T-helper 2 cell treated with Interferon-gamma antibody and Interleukin-4, amounts not matched to agents 5 μg/mL and 100 μg/mL, for 36 hours (primary cell): ENCODE measurements at regions not wholly inside any gene's neighbourhood (a gene's known extent, or its start where the extent isn't known, plus 50 kb on each side); places are given as distances from the start of the nearest gene placed in this dataset.
"Not testable (repeated sequence)": the region's sequence is repeated elsewhere in the genome, so short reads cannot be mapped to it uniquely, and the experiment has no call there.

Experiments
- DNase-seq: peaks from one replicate; pipeline ENCODE4 v3.0.0; 2021; ENCODE audit warnings: low spot score
- H3K27ac Mint-ChIP-seq: one replicate; pipeline ENCODE4 v1.8.0; 2021; ENCODE audit warnings: mild to moderate bottlenecking, mixed read lengths
- H3K27me3 Mint-ChIP-seq: one replicate; pipeline ENCODE4 v1.8.0; 2021; ENCODE audit warnings: low read depth, mixed read lengths
- H3K36me3 Mint-ChIP-seq: one replicate; pipeline ENCODE4 v1.8.0; 2021; ENCODE audit warnings: low read depth, mixed read lengths
- H3K4me1 Mint-ChIP-seq: one replicate; pipeline ENCODE4 v1.8.0; 2021; ENCODE audit warnings: low read depth, mixed read lengths
- H3K4me3 Mint-ChIP-seq: one replicate; pipeline ENCODE4 v1.8.0; 2022; ENCODE audit warnings: mild to moderate bottlenecking, moderate library complexity, mixed read lengths
- H3K9me3 Mint-ChIP-seq: one replicate; pipeline ENCODE4 v1.8.0; 2021; ENCODE audit warnings: mixed read lengths

DNA sequence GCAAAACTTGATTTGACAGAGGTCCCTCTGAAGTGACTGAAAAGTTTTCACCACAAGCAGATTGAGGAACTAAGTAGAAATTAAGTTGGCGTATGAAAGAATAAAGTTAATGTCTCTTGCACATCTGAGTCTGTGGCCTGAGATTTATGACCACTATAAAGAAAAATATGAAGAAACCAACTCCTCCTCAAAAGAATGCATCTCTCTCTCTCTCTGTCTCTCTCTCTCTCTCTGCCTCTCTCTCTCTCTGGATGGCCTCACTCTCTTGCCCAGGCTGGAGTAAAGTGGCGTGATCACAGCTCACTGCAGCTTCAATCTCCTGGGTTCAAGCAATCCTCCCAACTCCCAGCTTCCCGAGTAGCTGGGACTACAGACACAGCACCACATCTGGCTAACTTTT is 55.2 kb downstream of the RPL22L1 start:
- Mint-ChIP-seq H3K36me3 (no peaks in the 10 kb centered on the region), H3K27ac (no peak overlapping the region), H3K4me3 (no peak overlapping the region), H3K9me3 (no peaks in the 10 kb centered on the region), H3K27me3 (peaks cover 9% of the 10 kb centered on the region), H3K4me1 (peaks cover 4% of the 10 kb centered on the region)
- no peak for DNase-seq

DNA sequence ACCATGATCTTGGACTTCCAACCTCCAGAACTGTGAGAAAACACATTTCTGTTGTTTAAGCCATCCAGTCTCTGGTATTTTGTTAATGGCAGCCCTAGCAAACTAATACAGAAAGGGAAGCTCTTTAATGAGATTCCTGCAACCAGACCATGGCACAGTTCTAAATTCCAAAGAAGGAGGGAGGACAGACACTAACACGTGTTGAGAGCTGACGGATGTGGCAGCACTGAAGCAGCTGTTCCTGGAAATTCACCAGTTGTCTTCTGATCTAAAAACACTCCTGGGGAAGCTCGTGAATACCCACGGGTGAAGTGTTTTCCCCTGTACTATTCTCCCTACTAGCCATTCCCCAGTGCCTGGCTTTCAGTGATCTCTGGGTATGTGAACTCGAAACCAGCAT is 56.7 kb downstream of the RPL22L1 start:
- H3K4me3 Mint-ChIP-seq = no peak overlapping the region
- no peaks in the 10 kb centered on the region for H3K36me3 Mint-ChIP-seq
- peaks cover 4% of the 10 kb centered on the region for H3K4me1 Mint-ChIP-seq
- no peaks in the 10 kb centered on the region for H3K9me3 Mint-ChIP-seq
- peaks cover 9% of the 10 kb centered on the region for H3K27me3 Mint-ChIP-seq
- H3K27ac Mint-ChIP-seq = no peak overlapping the region
- no peak for DNase-seq

DNA sequence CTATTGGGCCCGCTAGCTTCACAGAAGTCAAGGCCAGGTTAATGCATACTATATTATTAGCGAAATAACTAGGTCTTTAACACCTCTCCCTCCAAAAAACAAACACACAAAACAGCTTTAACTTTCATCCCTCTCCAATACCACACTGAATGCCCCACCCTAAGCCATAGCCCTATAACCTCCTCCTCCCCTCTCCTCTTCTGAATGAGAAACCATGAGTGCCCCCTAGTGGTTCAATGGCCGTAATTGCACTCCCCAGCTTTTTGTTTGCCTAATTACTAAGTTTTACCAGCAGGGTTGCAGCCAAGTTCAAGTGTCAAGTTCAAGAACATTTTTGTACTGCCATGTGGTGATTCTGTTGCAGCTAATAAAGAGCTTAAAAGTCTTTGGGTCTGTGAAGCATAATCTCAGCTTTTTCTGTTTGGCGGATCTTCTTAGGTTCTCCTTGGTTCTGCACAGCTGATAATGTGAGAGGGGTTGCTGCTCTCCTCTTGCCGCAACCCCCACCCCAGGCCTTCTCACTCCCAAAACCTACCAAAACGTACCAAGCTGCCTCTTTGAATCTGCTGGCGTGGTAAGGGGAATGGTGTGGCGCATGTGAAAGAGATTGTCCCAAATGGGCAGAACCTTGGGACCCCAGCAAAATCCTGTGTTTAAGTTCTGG is 57.9 kb downstream of the RPL22L1 start:
- peaks cover 4% of the 10 kb centered on the region for H3K4me1 Mint-ChIP-seq

DNA sequence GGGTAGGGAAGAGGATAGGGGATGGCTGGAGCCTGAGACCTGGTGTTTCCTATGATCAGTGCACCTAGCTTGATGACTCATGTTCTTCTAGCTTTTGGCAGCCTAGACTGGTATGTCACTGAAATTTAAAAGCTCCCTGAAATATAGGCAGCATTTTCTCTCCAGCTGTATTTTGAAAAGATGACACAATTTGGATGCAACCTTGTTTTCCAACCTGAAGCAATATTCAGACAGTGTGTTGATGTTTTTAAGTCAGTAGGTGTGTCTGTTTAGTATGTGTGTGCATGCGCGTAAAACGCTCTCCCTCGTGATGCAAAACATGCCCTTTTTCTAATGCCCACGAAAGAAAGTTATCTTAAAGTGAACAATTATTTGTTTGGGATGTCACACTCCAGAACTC is 58.5 kb downstream of the RPL22L1 start:
- no peaks in the 10 kb centered on the region for H3K36me3 Mint-ChIP-seq
- no peak overlapping the region for H3K27ac Mint-ChIP-seq
- peaks cover 4% of the 10 kb centered on the region for H3K4me1 Mint-ChIP-seq
- H3K27me3 Mint-ChIP-seq = peaks cover 13% of the 10 kb centered on the region
- no peak overlapping the region for H3K4me3 Mint-ChIP-seq
- no peaks in the 10 kb centered on the region for H3K9me3 Mint-ChIP-seq
- no peak for DNase-seq

More for the DNA sequence above, 57.9 kb downstream of the RPL22L1 start:
- Mint-ChIP-seq H3K27me3 (peaks cover 9% of the 10 kb centered on the region), H3K27ac (no peak overlapping the region), H3K9me3 (no peaks in the 10 kb centered on the region), H3K36me3 (no peaks in the 10 kb centered on the region), H3K4me3 (no peak overlapping the region)
- peak; percentile 39 for DNase-seq

DNA sequence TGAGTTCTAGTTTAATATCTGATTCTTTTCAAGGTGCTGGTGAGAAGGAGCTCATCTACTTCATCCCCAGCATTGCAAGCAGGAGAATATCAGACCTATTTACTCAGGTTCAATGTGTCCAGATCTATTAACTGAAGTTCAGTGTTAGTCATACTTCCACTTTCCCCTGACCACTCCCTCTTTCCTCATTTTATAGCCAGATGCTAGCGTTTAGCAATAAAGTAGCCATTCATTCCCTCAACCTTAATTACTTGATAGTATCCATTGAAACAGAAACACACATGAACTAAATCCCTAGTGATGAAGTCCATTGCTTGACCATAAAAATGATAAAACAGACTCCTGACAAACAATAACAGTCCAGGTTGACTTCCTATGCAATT is 60.0 kb downstream of the RPL22L1 start:
- H3K27me3 Mint-ChIP-seq = peaks cover 13% of the 10 kb centered on the region
- H3K36me3 Mint-ChIP-seq = no peaks in the 10 kb centered on the region
- H3K27ac Mint-ChIP-seq = no peak overlapping the region
- no peak for DNase-seq
- no peaks in the 10 kb centered on the region for H3K9me3 Mint-ChIP-seq
- H3K4me3 Mint-ChIP-seq = no peak overlapping the region
- H3K4me1 Mint-ChIP-seq = peaks cover 4% of the 10 kb centered on the region

DNA sequence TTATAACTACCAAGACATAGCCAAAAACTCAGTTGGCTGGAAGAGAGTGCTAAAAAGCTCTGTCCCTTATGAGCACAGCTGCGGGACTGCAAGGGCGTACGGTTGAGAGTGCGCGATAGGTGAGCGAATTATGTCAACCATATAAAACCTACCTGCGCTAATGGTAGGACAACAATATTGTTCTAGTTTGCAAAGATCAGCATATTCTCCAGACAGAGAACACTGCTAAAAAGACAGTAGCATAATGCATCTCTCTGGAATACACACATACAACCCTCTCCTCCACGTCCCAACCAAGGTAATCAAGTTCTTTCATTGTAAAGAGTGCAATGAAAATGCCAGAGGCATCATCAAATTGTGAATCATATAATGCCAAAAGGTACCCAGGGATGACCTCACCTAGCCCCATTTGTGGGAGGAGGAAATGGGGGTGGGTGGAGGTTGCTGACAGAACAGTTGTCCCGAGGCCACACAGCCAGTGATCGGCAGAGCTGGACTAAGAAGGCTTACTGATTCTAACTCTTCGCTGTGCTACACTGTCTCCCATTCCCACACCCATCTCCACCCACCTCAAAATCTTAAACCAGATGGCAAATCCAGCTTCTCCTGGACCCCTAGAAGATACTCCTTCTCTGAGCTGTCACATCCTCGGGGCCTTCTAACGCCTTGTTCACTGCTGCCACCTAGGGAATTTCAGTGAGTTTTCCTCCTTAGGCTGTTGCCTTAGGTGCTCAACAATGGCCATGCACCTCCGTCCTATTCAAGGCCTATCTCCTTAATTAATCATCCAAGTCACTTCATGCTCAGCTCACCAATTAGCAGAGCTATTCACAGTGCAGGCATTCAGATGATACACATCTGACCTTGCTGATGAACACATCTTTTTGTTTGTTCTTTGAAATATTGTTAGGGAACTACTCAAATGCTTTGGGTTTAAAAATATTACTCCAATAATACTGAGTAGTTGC is 60.7 kb downstream of the RPL22L1 start:
- no peak overlapping the region for H3K4me3 Mint-ChIP-seq
- no peak overlapping the region for H3K27ac Mint-ChIP-seq
- DNase-seq = no peak
- H3K36me3 Mint-ChIP-seq = no peaks in the 10 kb centered on the region
- peaks cover 19% of the 10 kb centered on the region for H3K27me3 Mint-ChIP-seq
- H3K4me1 Mint-ChIP-seq = peaks cover 4% of the 10 kb centered on the region
- no peaks in the 10 kb centered on the region for H3K9me3 Mint-ChIP-seq

DNA sequence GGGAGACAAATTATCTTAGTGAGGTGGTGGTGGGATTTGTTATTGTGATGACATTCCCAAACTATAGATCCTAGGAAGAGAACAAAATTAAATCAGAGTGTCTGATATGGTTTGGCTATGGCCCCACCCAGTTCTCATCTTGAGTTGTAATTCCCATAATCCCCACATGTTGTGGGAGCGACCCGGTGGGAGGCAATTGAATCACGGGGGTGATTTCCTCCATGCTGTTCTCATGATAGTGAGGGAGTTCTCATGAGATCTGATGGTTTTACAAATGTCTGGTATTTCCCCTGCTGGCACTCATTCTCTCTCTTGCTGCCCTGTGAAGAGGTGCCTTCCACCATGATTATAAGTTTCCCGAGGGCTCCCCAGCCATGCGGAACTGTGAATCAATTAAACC is 62.0 kb downstream of the RPL22L1 start:
- H3K4me3 Mint-ChIP-seq = no peak overlapping the region
- no peak for DNase-seq
- no peaks in the 10 kb centered on the region for H3K9me3 Mint-ChIP-seq
- H3K36me3 Mint-ChIP-seq = no peaks in the 10 kb centered on the region
- peaks cover 4% of the 10 kb centered on the region for H3K4me1 Mint-ChIP-seq
- no peak overlapping the region for H3K27ac Mint-ChIP-seq
- peaks cover 18% of the 10 kb centered on the region for H3K27me3 Mint-ChIP-seq

DNA sequence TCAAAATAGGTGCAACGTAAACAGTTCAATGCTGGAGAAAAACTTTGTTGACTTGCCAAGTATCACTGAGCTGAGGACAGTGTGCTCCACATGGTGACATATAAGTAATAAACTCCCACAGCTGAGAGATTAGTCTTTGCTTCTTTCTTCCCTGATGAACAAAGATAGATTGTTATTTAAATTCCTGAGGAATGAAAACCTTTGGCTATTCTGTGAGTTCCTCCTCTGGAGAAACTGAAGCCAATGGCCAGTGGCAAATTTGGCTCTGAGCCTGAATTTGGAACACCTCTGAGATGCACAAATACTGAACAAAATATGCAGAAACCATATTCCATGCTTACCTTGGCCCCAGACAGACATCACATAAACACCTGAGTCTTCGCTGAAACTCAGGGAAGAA is 63.3 kb downstream of the RPL22L1 start:
- H3K27me3 Mint-ChIP-seq = peaks cover 22% of the 10 kb centered on the region
- H3K27ac Mint-ChIP-seq = no peak overlapping the region
- DNase-seq = no peak
- peaks cover 1% of the 10 kb centered on the region for H3K4me1 Mint-ChIP-seq
- no peaks in the 10 kb centered on the region for H3K36me3 Mint-ChIP-seq
- H3K4me3 Mint-ChIP-seq = no peak overlapping the region
- H3K9me3 Mint-ChIP-seq = no peaks in the 10 kb centered on the region

DNA sequence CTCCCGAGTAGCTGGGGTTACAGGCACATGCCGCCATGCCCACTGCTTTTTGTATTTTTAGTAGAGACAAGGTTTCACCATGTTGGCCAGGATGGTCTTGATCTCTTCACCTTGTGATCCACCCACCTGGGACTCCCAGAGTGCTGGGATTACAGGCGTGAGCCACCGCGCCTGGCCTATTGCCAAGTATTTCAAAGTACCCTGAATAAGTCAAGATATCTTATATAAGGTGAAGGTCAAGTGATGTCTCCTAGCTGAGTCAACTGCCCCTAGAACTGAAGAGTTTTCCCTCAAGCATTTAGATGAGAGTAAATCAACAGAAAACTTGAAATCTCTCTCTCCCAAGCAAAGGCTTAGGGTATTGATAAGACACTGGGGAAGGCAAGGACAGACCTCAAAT is 63.9 kb downstream of the RPL22L1 start:
- no peaks in the 10 kb centered on the region for H3K9me3 Mint-ChIP-seq
- H3K4me3 Mint-ChIP-seq = no peak overlapping the region
- H3K4me1 Mint-ChIP-seq = no peaks in the 10 kb centered on the region
- DNase-seq = no peak
- H3K27ac Mint-ChIP-seq = no peak overlapping the region
- H3K27me3 Mint-ChIP-seq = peaks cover 22% of the 10 kb centered on the region
- no peaks in the 10 kb centered on the region for H3K36me3 Mint-ChIP-seq

DNA sequence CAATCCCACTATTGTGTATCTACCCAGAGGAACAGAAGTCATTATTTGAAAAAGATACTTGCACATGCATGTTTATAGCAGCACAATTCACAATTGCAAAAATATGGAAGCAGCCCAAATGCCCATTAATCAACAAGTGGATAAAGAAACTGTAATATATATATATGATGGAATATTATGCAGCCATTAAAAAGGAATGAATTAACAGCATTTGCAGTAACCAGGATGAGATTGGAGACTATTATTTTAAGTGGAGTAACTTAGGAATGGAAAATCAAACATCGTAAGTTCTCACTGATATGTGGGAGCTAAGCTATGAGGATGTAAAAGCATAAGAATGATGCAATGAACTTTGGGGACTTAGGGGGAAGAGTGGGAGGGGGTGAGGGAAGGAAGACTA is 64.7 kb downstream of the RPL22L1 start:
- not testable (repeated sequence) for H3K36me3 Mint-ChIP-seq, H3K9me3 Mint-ChIP-seq, H3K4me3 Mint-ChIP-seq, DNase-seq, H3K27ac Mint-ChIP-seq, H3K4me1 Mint-ChIP-seq
- peaks cover 22% of the 10 kb centered on the region for H3K27me3 Mint-ChIP-seq

DNA sequence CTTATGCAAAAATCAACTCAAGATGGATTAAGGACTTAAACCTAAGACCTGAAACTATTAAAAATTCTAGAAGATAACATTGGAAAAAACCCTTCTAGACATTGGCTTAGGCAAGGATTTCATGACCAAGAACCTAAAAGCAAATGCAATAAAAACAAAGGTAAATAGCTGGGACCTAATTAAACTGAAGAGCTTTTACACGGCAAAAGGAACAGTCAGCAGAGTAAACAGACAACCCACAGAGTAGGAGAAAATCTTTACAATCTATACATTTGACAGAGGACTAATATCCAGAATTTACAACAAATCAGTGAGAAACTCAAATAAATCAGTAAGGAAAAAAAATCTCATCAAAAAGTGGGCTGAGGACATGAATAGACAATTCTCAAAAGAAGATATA is 65.4 kb downstream of the RPL22L1 start:
- H3K27me3 Mint-ChIP-seq = peaks cover 26% of the 10 kb centered on the region
- not testable (repeated sequence) for H3K4me1 Mint-ChIP-seq, DNase-seq, H3K4me3 Mint-ChIP-seq, H3K27ac Mint-ChIP-seq, H3K9me3 Mint-ChIP-seq, H3K36me3 Mint-ChIP-seq

DNA sequence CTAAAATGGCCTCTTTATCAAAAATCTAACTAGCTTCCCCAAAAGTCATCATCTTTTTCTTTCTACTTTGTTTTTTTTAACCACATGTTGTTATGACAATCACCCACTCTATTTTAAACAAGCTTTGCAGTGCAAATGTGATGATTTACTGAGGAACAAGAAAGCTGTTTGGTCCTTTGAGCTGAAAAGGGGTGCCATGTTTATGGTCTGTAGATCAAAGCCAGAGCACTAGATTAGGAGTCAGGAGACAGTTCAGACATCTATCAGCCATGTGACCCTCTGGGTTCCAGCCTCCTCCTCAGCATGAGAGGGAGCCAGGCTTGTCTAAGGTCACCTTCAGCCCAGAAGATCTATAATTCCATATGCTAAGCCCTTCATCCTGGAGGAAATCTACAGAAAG is 65.9 kb downstream of the RPL22L1 start:
- DNase-seq = no peak
- H3K36me3 Mint-ChIP-seq = no peaks in the 10 kb centered on the region
- H3K4me1 Mint-ChIP-seq = no peaks in the 10 kb centered on the region
- H3K4me3 Mint-ChIP-seq = no peak overlapping the region
- peaks cover 27% of the 10 kb centered on the region for H3K27me3 Mint-ChIP-seq
- H3K9me3 Mint-ChIP-seq = no peaks in the 10 kb centered on the region
- no peak overlapping the region for H3K27ac Mint-ChIP-seq

DNA sequence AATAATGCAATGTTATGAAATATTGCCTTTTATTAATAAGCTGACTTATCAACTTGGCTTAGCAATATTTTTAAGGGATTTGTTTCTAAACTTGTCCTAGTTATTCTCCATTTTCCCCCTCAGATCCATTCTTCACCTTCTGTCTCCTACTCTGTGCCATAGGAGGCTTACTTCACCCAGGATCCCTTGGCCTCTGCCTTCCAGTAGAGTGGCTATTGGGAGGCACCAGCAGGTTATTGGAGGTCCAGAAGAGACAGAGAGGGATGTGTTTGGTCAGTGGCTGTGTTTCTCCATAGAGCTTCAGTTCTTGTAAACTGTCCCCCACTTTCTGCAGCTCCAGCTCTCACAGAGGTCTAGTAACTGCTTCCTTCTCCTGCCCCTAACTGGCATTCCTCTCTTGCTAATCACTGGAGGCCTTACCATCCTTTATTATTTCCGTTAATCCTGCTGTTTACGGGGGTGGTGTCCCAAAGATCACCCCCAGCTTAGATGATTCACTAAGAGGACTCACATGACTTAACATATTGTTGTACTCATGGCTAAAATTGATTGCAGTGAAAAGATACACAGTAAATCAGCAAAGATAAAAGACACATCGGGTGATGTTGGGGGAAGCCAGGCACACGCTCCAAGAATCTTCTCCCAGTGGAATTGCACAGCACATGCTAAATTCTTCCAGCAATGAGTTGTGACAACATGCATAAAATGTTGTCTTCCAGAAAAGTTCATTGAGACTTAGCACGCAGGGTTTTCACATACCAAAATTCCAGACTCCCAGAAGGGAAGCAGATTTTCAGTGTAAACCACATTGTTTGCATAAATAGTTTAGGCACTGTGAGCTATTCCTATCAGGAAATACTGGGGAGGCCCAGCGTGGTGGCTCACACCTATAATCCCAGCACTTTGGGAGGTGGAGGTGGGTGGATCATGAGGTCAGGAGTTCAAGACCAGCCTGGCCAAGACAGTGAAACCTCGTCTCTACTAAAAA is 67.5 kb downstream of the RPL22L1 start:
- peaks cover 28% of the 10 kb centered on the region for H3K27me3 Mint-ChIP-seq
- no peaks in the 10 kb centered on the region for H3K9me3 Mint-ChIP-seq
- DNase-seq = no peak
- no peak overlapping the region for H3K27ac Mint-ChIP-seq
- no peaks in the 10 kb centered on the region for H3K4me1 Mint-ChIP-seq
- no peaks in the 10 kb centered on the region for H3K36me3 Mint-ChIP-seq
- no peak overlapping the region for H3K4me3 Mint-ChIP-seq

DNA sequence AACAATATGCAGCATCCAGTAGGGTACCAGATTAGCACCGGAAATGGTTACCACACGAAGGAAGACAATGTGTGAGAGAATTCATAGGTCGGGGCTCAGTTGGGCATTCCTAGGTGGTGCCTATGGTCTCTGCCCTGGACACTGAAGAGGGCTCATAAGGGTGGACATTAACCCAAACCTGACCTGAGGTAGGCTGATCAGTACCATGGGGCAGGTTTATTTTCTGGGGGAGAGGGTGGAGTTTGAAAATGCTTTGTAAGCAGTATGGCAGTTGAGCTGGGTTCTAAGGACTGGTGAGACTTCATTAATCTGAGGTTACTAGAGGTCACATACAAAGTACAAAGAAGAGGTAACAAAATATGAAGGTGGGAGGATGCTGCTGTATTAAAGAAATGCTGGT is 68.4 kb downstream of the RPL22L1 start:
- Mint-ChIP-seq H3K9me3 (no peaks in the 10 kb centered on the region), H3K27ac (no peak overlapping the region), H3K27me3 (peaks cover 24% of the 10 kb centered on the region), H3K36me3 (no peaks in the 10 kb centered on the region), H3K4me1 (no peaks in the 10 kb centered on the region), H3K4me3 (no peak overlapping the region)
- no peak for DNase-seq
